ENCODE measurements at regions not wholly inside any gene's neighbourhood (a gene's known extent, or its start where the extent isn't known, plus 50 kb on each side); places are given as distances from the start of the nearest gene placed in this dataset.

DNA sequence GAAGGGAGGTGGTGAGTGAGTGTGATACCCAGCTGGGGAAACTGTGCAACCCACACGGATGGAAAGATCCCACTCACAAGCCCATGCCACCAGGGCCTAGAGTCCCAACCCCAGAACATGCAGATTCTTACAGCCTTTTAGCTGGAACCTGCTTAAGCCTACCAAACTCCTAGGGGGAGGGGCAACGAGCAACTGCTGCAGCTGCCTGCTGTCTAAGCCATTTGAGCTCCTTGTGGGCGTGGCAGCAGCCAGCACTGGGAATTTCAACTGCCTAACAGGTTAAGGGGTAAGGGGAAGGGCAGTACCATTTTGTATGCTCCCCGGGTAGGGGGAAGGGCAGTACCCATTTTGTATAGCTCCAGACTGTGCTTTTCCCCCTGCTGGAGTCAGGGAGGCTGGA lies 673.2 kb upstream of the BCHE start:
- H3K36me3 ChIP-seq (ENCODE audit: control insufficient read depth, insufficient read depth, low read length) = no peaks in the 10 kb centered on the region
- H3K14ac ChIP-seq (replicated peaks; ENCODE audit: low read depth, low read length) = no peak overlapping the region
- ATAC-seq (ENCODE audit: low read depth) = no peak
- no peak overlapping the region for H2BK5ac ChIP-seq (ENCODE audit: low read depth, low read length, poor library complexity, severe bottlenecking)
- POLR2A ChIA-PET (ENCODE audit: unreplicated experiment) = no interaction called here
- H2BK20ac ChIP-seq (ENCODE audit: low read depth, low read length) = no peak overlapping the region
- H3K9me3 ChIP-seq (ENCODE audit: control insufficient read depth, insufficient read depth, low read length) = peaks cover 11% of the 10 kb centered on the region; the same call in 1 of the 2 replicates
- H3K23ac ChIP-seq (ENCODE audit: low read depth, low read length) = no peak overlapping the region
- no peaks in the 10 kb centered on the region for H3K79me1 ChIP-seq (ENCODE audit: low read depth in 1 of 2, low read length in 2 of 2)
- CTCF ChIA-PET = no interaction called here
- H4K5ac ChIP-seq (ENCODE audit: low read depth, low read length) = no peak overlapping the region
- H4K20me1 ChIP-seq (ENCODE audit: insufficient read depth, low read length) = no peaks in the 10 kb centered on the region
- H2AK9ac ChIP-seq (replicated peaks; ENCODE audit: low read depth, low read length, poor library complexity) = no peak overlapping the region
- H3K4ac ChIP-seq (ENCODE audit: low read depth, low read length) = no peak overlapping the region
- H3K4me2 ChIP-seq (ENCODE audit: low read depth, low read length) = no peak overlapping the region
- intact Hi-C loops (cut with micrococcal nuclease) = no loop called here
- 0% methylated on average over 1 of the region's 4 CpGs; no CpG with 5 or more reads in 1 of the 2 experiments for WGBS, 2 experiments (ENCODE audit: extremely low coverage in 2 of 2, insufficient read length in 1 of 2)
- no peak for TF ChIP-seq RAD21 (IDR thresholded peaks at IDR 0.05; ENCODE audit: low read length)
- no peak for TF ChIP-seq CEBPB (IDR thresholded peaks at IDR 0.05; ENCODE audit: low read depth, low read length)
- TF ChIP-seq CHD1 (IDR thresholded peaks at IDR 0.05; ENCODE audit: low read depth, low read length) = no peak
- no peak for TF ChIP-seq USF2 (IDR thresholded peaks at IDR 0.05; ENCODE audit: low read depth, low read length)
- TF ChIP-seq, protein P1, sequence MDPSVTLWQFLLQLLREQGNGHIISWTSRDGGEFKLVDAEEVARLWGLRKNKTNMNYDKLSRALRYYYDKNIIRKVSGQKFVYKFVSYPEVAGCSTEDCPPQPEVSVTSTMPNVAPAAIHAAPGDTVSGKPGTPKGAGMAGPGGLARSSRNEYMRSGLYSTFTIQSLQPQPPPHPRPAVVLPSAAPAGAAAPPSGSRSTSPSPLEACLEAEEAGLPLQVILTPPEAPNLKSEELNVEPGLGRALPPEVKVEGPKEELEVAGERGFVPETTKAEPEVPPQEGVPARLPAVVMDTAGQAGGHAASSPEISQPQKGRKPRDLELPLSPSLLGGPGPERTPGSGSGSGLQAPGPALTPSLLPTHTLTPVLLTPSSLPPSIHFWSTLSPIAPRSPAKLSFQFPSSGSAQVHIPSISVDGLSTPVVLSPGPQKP (IDR thresholded peaks at IDR 0.05; ENCODE audit: borderline replicate concordance, low read depth, low read length) = no peak
- TF ChIP-seq CTCF (conservative IDR thresholded peaks at IDR 0.05; ENCODE audit: low read depth, low read length) = no peak
- no peak for TF ChIP-seq FOS (IDR thresholded peaks at IDR 0.05; ENCODE audit: low read depth, low read length)
- no peak overlapping the region for H2BK15ac ChIP-seq (ENCODE audit: low read depth, low read length)
- dilution Hi-C loops (cut with HindIII; ENCODE audit: low sequenced_read_pairs, unreplicated experiment) = no loop called here
- no peak overlapping the region for H3K9ac ChIP-seq (ENCODE audit: low read depth, low read length)
- H3K4me3 ChIP-seq (ENCODE audit: insufficient read depth, low read depth, low read length) = no peak overlapping the region
- no peak overlapping the region for H3K18ac ChIP-seq (ENCODE audit: low read depth, low read length)
- H3K27me3 ChIP-seq (ENCODE audit: control insufficient read depth, insufficient read depth, low read length) = no peaks in the 10 kb centered on the region
- H4K91ac ChIP-seq (ENCODE audit: insufficient read depth, low read depth, low read length) = no peak overlapping the region
- no peak for DNase-seq
- H2AFZ ChIP-seq (replicated peaks; ENCODE audit: low read length, poor library complexity) = no peak overlapping the region
- H3K56ac ChIP-seq (ENCODE audit: extremely low read depth, insufficient read depth, low read length) = no peak overlapping the region
- in situ Hi-C loops (cut with MboI; ENCODE audit: low sequenced_read_pairs) = no loop called here
- no peak overlapping the region for H2BK120ac ChIP-seq (ENCODE audit: low read depth, low read length)
- BruUV-seq (replicated peaks) = no TSS peak
- no peaks in the 10 kb centered on the region for H3K4me1 ChIP-seq (ENCODE audit: control insufficient read depth, insufficient read depth, low read length)
- no peaks in the 10 kb centered on the region for H3K9me1 ChIP-seq (ENCODE audit: insufficient read depth, low read length)
- no peak overlapping the region for H3K27ac ChIP-seq (ENCODE audit: insufficient read depth, low read length)
- H2AK5ac ChIP-seq (ENCODE audit: low read depth, low read length) = no peak overlapping the region
- H4K8ac ChIP-seq (ENCODE audit: low read depth in 2 of 2, low read length in 2 of 2) = no peak overlapping the region

Measured in IMR-90 (cell line).